ENCODE measurements at regions not wholly inside any gene's neighbourhood (a gene's known extent, or its start where the extent isn't known, plus 50 kb on each side); places are given as distances from the start of the nearest gene placed in this dataset.

DNA sequence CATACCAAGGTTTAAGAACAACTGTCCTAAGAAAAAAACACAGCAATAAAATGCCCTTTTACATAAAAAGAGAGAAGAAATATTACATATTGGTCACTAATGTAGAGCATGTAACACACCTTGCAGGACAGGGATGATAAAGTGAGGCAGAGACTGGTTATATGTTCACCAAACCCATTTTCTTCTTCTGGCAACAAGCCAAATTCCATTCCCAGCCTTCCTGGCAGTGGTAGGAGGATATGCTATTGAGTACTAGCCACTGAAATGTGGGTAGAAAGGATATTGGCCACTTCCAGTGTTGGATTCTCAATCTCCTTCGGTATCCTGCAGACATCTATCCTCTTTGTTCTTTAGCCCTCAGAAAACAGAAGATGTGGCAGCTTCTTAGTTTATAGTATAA is 105.2 kb upstream of the SHISA6 start:
- H3K4me1 ChIP-seq (ENCODE audit: control insufficient read depth, extremely low read depth, insufficient read depth, low read length): no peaks in the 10 kb centered on the region
- no peaks in the 10 kb centered on the region for H3K79me2 ChIP-seq (ENCODE audit: control insufficient read depth, insufficient read depth, low read length)
- DNase-seq (ENCODE audit: low read depth, low spot score) (no peak), FAIRE-seq (no peak)
- no peak overlapping the region for H3K9ac ChIP-seq (replicated peaks; ENCODE audit: extremely low read depth, insufficient read depth, low read length)
- intact Hi-C loops (cut with micrococcal nuclease) (no loop called here), dilution Hi-C loops (cut with MboI; ENCODE audit: extremely low pct_ligation_motif_present, low sequenced_read_pairs) (no loop called here)
- H3K9me1 ChIP-seq (replicated peaks; ENCODE audit: control insufficient read depth, extremely low read depth, insufficient read depth, low read length): no peaks in the 10 kb centered on the region
- H3K9me3 ChIP-seq (replicated peaks; ENCODE audit: control insufficient read depth, insufficient read depth, low read length): peaks cover 3% of the 10 kb centered on the region
- BruUV-seq (replicated peaks): no TSS peak
- H2AFZ ChIP-seq (ENCODE audit: low read depth, low read length): no peak overlapping the region
- H3K4me2 ChIP-seq (ENCODE audit: insufficient read depth, low read length): no peak overlapping the region
- peaks cover 2% of the 10 kb centered on the region for H4K20me1 ChIP-seq (replicated peaks; ENCODE audit: control insufficient read depth, extremely low read depth, insufficient read depth, low read length)
- CTCF ChIA-PET: no interaction called here
- POLR2A ChIA-PET: no interaction called here
- TF ChIP-seq POLR2A (IDR thresholded peaks at IDR 0.05; ENCODE audit: low read depth, low read length) (no peak), EZH2 (IDR thresholded peaks at IDR 0.05; ENCODE audit: borderline replicate concordance, low read depth, low read length, severe bottlenecking) (no peak), JUN (IDR thresholded peaks at IDR 0.05; ENCODE audit: borderline replicate concordance, insufficient read depth, insufficient read length, low read depth) (no peak)
- no peaks in the 10 kb centered on the region for H3K36me3 ChIP-seq (ENCODE audit: control insufficient read depth in 2 of 2, extremely low read depth in 1 of 2, insufficient read depth in 2 of 2, low read length in 2 of 2)
- no peak overlapping the region for H3K4me3 ChIP-seq (replicated peaks in 1 of 3; ENCODE audit: insufficient read depth in 1 of 3, low read depth in 1 of 3, low read length in 3 of 3)
- H3K27me3 ChIP-seq (ENCODE audit: control insufficient read depth in 2 of 2, insufficient read depth in 2 of 2, low read length in 2 of 2): no peaks in the 10 kb centered on the region
- no peak overlapping the region for H3K27ac ChIP-seq (ENCODE audit: insufficient read depth, low read depth, low read length)

DNA sequence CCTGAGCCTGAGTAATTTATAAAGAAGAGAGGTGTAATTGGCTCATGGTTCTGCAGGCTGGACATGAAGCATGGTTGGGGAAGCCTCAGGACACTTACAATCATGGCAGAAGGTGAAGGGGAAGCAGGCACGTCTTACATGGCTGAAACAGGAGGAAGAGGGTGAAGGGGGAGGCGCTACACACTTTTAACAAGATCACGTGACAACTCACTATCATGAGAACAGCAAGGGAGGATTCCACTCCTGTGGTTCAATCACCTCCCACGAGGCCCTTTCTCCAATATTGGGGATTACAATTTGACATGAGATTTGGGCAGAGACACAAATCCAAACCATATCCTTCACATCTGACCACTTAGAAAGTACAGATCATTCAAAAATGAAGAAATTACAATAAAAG is 110.6 kb upstream of the SHISA6 start:
- no peaks in the 10 kb centered on the region for H4K20me1 ChIP-seq (replicated peaks; ENCODE audit: control insufficient read depth, extremely low read depth, insufficient read depth, low read length)
- FAIRE-seq: no peak
- H2AFZ ChIP-seq (ENCODE audit: low read depth, low read length): no peak overlapping the region
- no peaks in the 10 kb centered on the region for H3K36me3 ChIP-seq (ENCODE audit: control insufficient read depth in 2 of 2, extremely low read depth in 1 of 2, insufficient read depth in 2 of 2, low read length in 2 of 2)
- no peak overlapping the region for H3K4me3 ChIP-seq (replicated peaks in 1 of 3; ENCODE audit: insufficient read depth in 1 of 3, low read depth in 1 of 3, low read length in 3 of 3)
- H3K4me1 ChIP-seq (ENCODE audit: control insufficient read depth, extremely low read depth, insufficient read depth, low read length): no peaks in the 10 kb centered on the region
- no peak overlapping the region for H3K4me2 ChIP-seq (ENCODE audit: insufficient read depth, low read length)
- ChIA-PET CTCF (no interaction called here), POLR2A (no interaction called here)
- intact Hi-C loops (cut with micrococcal nuclease) (no loop called here), dilution Hi-C loops (cut with MboI; ENCODE audit: extremely low pct_ligation_motif_present, low sequenced_read_pairs) (no loop called here)
- no peaks in the 10 kb centered on the region for H3K79me2 ChIP-seq (ENCODE audit: control insufficient read depth, insufficient read depth, low read length)
- no peaks in the 10 kb centered on the region for H3K27me3 ChIP-seq (ENCODE audit: control insufficient read depth in 2 of 2, insufficient read depth in 2 of 2, low read length in 2 of 2)
- H3K9me1 ChIP-seq (replicated peaks; ENCODE audit: control insufficient read depth, extremely low read depth, insufficient read depth, low read length): no peaks in the 10 kb centered on the region
- no TSS peak for BruUV-seq (replicated peaks)
- no peaks in the 10 kb centered on the region for H3K9me3 ChIP-seq (replicated peaks; ENCODE audit: control insufficient read depth, insufficient read depth, low read length)
- no peak for TF ChIP-seq EZH2 (IDR thresholded peaks at IDR 0.05; ENCODE audit: borderline replicate concordance, low read depth, low read length, severe bottlenecking)
- no peak for TF ChIP-seq GATA2 (IDR thresholded peaks at IDR 0.05; ENCODE audit: insufficient read depth, insufficient read length, low read depth, low read length)
- TF ChIP-seq, protein P1, sequence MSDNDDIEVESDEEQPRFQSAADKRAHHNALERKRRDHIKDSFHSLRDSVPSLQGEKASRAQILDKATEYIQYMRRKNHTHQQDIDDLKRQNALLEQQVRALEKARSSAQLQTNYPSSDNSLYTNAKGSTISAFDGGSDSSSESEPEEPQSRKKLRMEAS (IDR thresholded peaks at IDR 0.05; ENCODE audit: insufficient read depth, insufficient read length): no peak
- TF ChIP-seq POLR2AphosphoS5 (IDR thresholded peaks at IDR 0.05; ENCODE audit: insufficient read depth, low read depth, low read length): no peak
- TF ChIP-seq, protein P2, sequence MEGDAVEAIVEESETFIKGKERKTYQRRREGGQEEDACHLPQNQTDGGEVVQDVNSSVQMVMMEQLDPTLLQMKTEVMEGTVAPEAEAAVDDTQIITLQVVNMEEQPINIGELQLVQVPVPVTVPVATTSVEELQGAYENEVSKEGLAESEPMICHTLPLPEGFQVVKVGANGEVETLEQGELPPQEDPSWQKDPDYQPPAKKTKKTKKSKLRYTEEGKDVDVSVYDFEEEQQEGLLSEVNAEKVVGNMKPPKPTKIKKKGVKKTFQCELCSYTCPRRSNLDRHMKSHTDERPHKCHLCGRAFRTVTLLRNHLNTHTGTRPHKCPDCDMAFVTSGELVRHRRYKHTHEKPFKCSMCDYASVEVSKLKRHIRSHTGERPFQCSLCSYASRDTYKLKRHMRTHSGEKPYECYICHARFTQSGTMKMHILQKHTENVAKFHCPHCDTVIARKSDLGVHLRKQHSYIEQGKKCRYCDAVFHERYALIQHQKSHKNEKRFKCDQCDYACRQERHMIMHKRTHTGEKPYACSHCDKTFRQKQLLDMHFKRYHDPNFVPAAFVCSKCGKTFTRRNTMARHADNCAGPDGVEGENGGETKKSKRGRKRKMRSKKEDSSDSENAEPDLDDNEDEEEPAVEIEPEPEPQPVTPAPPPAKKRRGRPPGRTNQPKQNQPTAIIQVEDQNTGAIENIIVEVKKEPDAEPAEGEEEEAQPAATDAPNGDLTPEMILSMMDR (IDR thresholded peaks at IDR 0.05; ENCODE audit: extremely low read depth in 1 of 2, insufficient read depth in 1 of 2, low read depth in 1 of 2, low read length in 2 of 2): no peak
- no peak for TF ChIP-seq MYC (IDR thresholded peaks at IDR 0.05; ENCODE audit: low read depth, low read length)
- TF ChIP-seq JUN (IDR thresholded peaks at IDR 0.05; ENCODE audit: borderline replicate concordance, insufficient read depth, insufficient read length, low read depth): no peak
- no peak for TF ChIP-seq FOS (IDR thresholded peaks at IDR 0.05; ENCODE audit: borderline replicate concordance, insufficient read depth, low read length)
- no peak for TF ChIP-seq POLR2A (IDR thresholded peaks at IDR 0.05; ENCODE audit: low read depth, low read length)
- no peak for DNase-seq (ENCODE audit: low read depth, low spot score)
- no peak overlapping the region for H3K9ac ChIP-seq (replicated peaks; ENCODE audit: extremely low read depth, insufficient read depth, low read length)
- H3K27ac ChIP-seq (ENCODE audit: insufficient read depth, low read depth, low read length): no peak overlapping the region
